Nephron (organoid): ENCODE measurements at regions not wholly inside any gene's neighbourhood (a gene's known extent, or its start where the extent isn't known, plus 50 kb on each side); places are given as distances from the start of the nearest gene placed in this dataset.
"Not testable (repeated sequence)": the region's sequence is repeated elsewhere in the genome, so short reads cannot be mapped to it uniquely, and the experiment has no call there.

Source experiments
- H3K27ac Mint-ChIP-seq, 3 experiments: 2 replicates each; pipeline ENCODE4 v1.8.0; 2020; ENCODE audit warnings: mixed read lengths in 3 of 3, mild to moderate bottlenecking in 2 of 3, moderate library complexity in 1 of 3
- H3K27me3 Mint-ChIP-seq: 2 replicates; pipeline ENCODE4 v1.8.0; 2021; ENCODE audit warnings: low read depth, mild to moderate bottlenecking, moderate library complexity, mixed read lengths
- H3K36me3 Mint-ChIP-seq: 2 replicates; pipeline ENCODE4 v1.8.0; 2020; ENCODE audit warnings: low read depth, mixed read lengths
- H3K4me1 Mint-ChIP-seq: 2 replicates; pipeline ENCODE4 v1.8.0; 2020; ENCODE audit warnings: mixed read lengths
- H3K4me3 Mint-ChIP-seq, 3 experiments: 2 replicates each; pipeline ENCODE4 v1.8.0; 2020; ENCODE audit warnings: mild to moderate bottlenecking in 3 of 3, mixed read lengths in 3 of 3, moderate library complexity in 2 of 3
- H3K9me3 Mint-ChIP-seq: 2 replicates; pipeline ENCODE4 v1.8.0; 2020; ENCODE audit warnings: mixed read lengths
- TF ChIP-seq, protein P1 (sequence below), 3 experiments: fragments of 200-600 bp; sonication (generic); IDR thresholded peaks; one replicate each; pipeline ENCODE4 v1.5.0; 2021; ENCODE audit warnings: antibody characterized with exemption in 3 of 3; ENCODE audit not compliant: unreplicated experiment in 3 of 3

DNA sequence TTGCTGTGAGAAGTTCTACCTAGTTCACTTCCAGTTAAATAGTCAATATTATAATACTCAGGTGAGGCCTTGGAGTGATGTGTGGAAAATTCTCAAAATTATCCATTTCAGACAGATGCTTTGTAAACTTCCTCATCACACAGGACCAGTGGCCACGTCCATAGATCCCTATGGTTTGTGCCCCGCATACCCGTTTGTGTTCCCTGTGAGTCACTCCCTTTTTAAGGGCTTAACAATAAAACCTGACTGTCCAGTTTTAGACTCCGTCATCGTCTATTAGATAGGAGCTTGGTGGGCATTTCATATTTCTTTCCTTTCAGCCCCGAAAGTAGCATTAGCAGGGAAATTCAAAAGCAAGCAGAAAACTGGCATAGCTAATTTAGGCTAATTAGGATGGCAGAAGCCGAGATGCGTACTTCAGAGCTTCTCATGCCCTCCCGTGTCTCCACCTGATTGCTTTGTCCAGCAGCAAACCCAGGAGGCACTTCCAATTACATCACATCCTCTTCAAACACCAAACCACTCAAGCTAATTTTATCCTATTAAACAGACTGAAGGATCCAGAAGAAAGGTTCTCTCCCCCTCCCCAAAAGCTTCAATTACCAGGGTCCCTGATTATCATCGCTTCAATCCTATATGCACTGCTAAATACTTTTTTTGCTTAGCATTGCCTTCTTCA is 186.6 kb upstream of the OTX2 start:
- TF ChIP-seq, protein P1, sequence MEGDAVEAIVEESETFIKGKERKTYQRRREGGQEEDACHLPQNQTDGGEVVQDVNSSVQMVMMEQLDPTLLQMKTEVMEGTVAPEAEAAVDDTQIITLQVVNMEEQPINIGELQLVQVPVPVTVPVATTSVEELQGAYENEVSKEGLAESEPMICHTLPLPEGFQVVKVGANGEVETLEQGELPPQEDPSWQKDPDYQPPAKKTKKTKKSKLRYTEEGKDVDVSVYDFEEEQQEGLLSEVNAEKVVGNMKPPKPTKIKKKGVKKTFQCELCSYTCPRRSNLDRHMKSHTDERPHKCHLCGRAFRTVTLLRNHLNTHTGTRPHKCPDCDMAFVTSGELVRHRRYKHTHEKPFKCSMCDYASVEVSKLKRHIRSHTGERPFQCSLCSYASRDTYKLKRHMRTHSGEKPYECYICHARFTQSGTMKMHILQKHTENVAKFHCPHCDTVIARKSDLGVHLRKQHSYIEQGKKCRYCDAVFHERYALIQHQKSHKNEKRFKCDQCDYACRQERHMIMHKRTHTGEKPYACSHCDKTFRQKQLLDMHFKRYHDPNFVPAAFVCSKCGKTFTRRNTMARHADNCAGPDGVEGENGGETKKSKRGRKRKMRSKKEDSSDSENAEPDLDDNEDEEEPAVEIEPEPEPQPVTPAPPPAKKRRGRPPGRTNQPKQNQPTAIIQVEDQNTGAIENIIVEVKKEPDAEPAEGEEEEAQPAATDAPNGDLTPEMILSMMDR (IDR thresholded peaks at IDR 0.05; ENCODE audit: unreplicated experiment in 3 of 3): no peak
- H3K4me3 Mint-ChIP-seq: no peak overlapping the region
- H3K27ac Mint-ChIP-seq: no peak overlapping the region
- H3K36me3 Mint-ChIP-seq: no peaks in the 10 kb centered on the region
- H3K27me3 Mint-ChIP-seq: peaks cover 4% of the 10 kb centered on the region
- H3K9me3 Mint-ChIP-seq: peaks cover 1% of the 10 kb centered on the region
- H3K4me1 Mint-ChIP-seq: peaks cover 2% of the 10 kb centered on the region

DNA sequence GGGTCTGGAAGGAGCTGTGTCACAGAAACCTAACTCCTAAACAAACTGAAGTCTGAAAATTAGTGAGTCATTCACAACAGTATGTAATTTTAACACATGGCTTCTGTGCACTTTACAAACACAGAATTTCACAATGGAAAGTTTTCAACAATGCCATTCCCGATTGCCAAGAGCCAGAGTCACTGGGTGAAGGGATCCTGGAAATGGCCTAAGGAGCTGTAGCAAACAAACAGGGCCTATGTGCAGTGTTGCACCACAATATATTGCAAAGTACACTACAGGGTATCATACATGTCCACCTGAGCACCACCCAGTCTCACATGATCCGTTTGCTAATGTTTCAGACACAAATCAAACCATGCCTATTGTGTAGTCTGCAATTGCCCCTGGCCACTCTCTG is 184.7 kb upstream of the OTX2 start:
- H3K9me3 Mint-ChIP-seq: peaks cover 6% of the 10 kb centered on the region
- no peaks in the 10 kb centered on the region for H3K36me3 Mint-ChIP-seq
- no peaks in the 10 kb centered on the region for H3K4me1 Mint-ChIP-seq
- H3K4me3 Mint-ChIP-seq: no peak overlapping the region
- TF ChIP-seq, protein P1 (IDR thresholded peaks at IDR 0.05; ENCODE audit: unreplicated experiment in 3 of 3): no peak
- no peak overlapping the region for H3K27ac Mint-ChIP-seq
- no peaks in the 10 kb centered on the region for H3K27me3 Mint-ChIP-seq

DNA sequence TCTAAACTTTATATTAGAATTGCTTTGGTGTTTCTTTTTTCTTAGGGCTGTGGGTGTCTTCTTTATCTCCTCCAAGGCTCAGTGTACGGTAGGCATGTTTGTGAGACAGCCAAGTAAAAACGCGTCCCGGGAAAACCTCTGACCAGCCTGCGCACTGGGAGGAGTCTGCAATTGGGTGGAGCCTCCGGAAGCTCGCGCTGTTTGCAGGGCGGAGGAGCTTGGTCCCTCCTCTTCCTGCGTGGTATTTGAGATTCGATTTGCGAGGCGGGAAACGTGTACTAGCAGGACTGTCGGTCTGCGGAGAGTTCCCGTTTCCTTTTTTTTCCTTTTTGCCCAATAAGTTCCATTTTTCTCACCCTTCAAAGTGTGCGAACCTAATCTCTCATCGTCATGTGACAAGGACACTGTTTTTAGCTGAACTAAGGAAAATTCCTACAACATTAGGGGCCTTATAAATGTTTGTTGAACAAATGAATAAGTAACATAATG is 182.1 kb upstream of the OTX2 start:
- H3K27ac Mint-ChIP-seq: no peak overlapping the region
- H3K9me3 Mint-ChIP-seq: peaks cover 6% of the 10 kb centered on the region
- no peaks in the 10 kb centered on the region for H3K27me3 Mint-ChIP-seq
- H3K4me3 Mint-ChIP-seq: no peak overlapping the region
- H3K4me1 Mint-ChIP-seq: peaks cover 5% of the 10 kb centered on the region
- TF ChIP-seq, protein P1 (IDR thresholded peaks at IDR 0.05; ENCODE audit: unreplicated experiment in 3 of 3): no peak
- H3K36me3 Mint-ChIP-seq: no peaks in the 10 kb centered on the region

DNA sequence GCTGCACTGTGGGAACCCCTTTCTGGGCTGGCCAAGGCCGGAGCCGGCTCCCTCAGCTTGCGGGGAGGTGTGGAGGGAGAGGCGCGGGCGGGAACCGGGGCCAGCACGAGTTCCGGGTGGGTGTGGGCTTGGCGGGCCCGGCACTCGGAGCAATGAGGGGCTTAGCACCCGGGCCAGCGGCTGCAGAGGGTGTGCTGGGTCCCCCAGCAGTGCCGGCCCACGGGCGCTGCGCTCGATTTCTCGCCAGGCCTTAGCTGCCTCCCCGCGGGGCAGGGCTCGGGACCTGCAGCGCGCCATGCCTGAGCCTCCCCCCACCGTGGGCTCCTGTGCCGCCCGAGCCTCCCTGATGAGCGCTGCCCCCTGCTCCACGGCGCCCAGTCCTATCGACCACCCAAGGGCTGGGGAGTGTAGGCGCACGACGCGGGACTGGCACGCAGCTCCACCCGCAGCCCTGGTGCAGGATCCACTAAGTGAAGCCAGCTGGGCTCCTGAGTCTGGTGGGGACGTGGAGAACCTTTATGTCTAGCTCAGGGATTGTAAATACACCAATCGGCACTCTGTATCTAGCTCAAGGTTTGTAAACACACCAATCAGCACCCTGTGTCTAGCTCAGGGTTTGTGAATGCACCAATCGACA is 180.8 kb upstream of the OTX2 start:
- H3K27ac Mint-ChIP-seq, H3K36me3 Mint-ChIP-seq, H3K4me1 Mint-ChIP-seq, H3K27me3 Mint-ChIP-seq, H3K9me3 Mint-ChIP-seq, H3K4me3 Mint-ChIP-seq: not testable (repeated sequence)

DNA sequence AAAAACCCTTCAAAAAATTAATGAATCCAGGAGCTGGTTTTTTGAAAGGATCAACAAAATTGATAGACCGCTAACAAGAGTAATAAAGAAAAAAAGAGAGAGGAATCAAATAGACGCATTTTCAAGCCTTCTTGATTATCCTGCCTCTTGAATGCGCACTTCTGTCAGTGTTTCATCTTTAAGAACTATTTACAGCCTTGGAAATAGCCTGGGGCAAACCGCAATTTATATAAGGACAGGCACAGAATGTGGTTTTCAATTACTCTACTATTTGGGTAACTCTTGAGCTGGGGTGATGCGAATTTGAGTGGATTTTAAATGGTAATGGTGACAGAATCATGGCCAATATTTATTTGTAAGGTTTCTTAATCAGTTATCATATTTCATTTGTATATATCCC is 179.1 kb upstream of the OTX2 start:
- Mint-ChIP-seq H3K4me1 (peaks cover 6% of the 10 kb centered on the region), H3K27ac (no peak overlapping the region), H3K9me3 (peaks cover 6% of the 10 kb centered on the region), H3K4me3 (no peak overlapping the region), H3K36me3 (no peaks in the 10 kb centered on the region), H3K27me3 (no peaks in the 10 kb centered on the region)
- TF ChIP-seq, protein P1 (IDR thresholded peaks at IDR 0.05; ENCODE audit: unreplicated experiment in 3 of 3): no peak

DNA sequence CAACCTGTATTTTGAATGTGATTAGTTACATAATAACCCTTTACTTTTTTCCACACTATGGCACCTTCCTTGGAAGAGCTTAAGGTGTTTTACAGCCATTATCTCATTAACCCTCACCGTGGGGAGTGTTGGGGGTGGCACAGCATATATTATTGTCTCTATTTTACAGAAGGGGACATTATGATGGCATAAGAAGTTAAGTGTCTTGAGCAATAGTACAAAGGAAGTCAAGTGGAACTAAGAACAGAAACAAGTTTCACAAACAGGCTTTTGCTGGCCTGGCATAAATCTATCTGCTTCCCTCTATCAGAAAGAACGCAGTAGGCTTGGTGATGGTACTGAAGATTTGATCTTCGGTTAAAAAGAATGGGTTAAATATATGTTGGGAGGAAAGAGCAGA is 169.7 kb upstream of the OTX2 start:
- no peak overlapping the region for H3K27ac Mint-ChIP-seq
- no peaks in the 10 kb centered on the region for H3K27me3 Mint-ChIP-seq
- no peak overlapping the region for H3K4me3 Mint-ChIP-seq
- TF ChIP-seq, protein P1 (IDR thresholded peaks at IDR 0.05; ENCODE audit: unreplicated experiment in 3 of 3): no peak
- H3K4me1 Mint-ChIP-seq: no peaks in the 10 kb centered on the region
- H3K9me3 Mint-ChIP-seq: no peaks in the 10 kb centered on the region
- H3K36me3 Mint-ChIP-seq: no peaks in the 10 kb centered on the region
